ENCODE measurements at regions not wholly inside any gene's neighbourhood (a gene's known extent, or its start where the extent isn't known, plus 50 kb on each side); places are given as distances from the start of the nearest gene placed in this dataset.

- no peak for DNase-seq (ENCODE audit: low read depth)
- no peak overlapping the region for H3K4me3 ChIP-seq (ENCODE audit: low read depth, low read length)
- TF ChIP-seq MAX (IDR thresholded peaks at IDR 0.05; ENCODE audit: low read depth, low read length) (no peak), POLR2A (IDR thresholded peaks at IDR 0.05; ENCODE audit: extremely low read depth, insufficient read length) (no peak), MYC (IDR thresholded peaks at IDR 0.05; ENCODE audit: low read depth, low read length) (no peak)
- TF ChIP-seq, protein P1, sequence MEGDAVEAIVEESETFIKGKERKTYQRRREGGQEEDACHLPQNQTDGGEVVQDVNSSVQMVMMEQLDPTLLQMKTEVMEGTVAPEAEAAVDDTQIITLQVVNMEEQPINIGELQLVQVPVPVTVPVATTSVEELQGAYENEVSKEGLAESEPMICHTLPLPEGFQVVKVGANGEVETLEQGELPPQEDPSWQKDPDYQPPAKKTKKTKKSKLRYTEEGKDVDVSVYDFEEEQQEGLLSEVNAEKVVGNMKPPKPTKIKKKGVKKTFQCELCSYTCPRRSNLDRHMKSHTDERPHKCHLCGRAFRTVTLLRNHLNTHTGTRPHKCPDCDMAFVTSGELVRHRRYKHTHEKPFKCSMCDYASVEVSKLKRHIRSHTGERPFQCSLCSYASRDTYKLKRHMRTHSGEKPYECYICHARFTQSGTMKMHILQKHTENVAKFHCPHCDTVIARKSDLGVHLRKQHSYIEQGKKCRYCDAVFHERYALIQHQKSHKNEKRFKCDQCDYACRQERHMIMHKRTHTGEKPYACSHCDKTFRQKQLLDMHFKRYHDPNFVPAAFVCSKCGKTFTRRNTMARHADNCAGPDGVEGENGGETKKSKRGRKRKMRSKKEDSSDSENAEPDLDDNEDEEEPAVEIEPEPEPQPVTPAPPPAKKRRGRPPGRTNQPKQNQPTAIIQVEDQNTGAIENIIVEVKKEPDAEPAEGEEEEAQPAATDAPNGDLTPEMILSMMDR (IDR thresholded peaks at IDR 0.05; ENCODE audit: low read depth, low read length), result no peak
These were observed 196.9 kb downstream of the TBX15 start for GRCh38 chr1:118791094-118791691.

DNA sequence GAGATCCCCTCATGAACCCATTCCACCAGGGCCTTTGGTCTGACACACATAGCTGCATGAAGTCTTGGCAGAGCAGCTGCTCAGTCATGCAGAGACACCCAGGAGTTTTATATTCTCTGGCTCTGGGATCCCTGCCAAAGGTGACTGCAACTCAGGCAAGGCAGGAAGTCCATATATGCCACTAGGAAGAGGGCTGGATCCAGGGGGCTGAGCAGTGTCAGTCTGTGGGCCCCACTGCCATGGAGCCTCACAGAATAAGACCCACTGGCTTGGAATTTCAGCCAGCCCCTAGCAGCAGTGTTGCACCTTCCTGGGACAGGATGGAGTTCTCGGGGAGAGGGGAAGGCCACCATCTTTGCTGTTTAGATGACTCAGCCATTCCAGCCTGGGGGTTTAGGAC lies 199.7 kb downstream of the TBX15 start:
- TF ChIP-seq MYC (IDR thresholded peaks at IDR 0.05; ENCODE audit: low read depth, low read length), result no peak
- no peak for TF ChIP-seq POLR2A (IDR thresholded peaks at IDR 0.05; ENCODE audit: extremely low read depth, insufficient read length)
- TF ChIP-seq, protein P1 (IDR thresholded peaks at IDR 0.05; ENCODE audit: low read depth, low read length), result no peak
- no peak for TF ChIP-seq MAX (IDR thresholded peaks at IDR 0.05; ENCODE audit: low read depth, low read length)
- no peak for DNase-seq (ENCODE audit: low read depth)
- no peak overlapping the region for H3K4me3 ChIP-seq (ENCODE audit: low read depth, low read length)

GRCh38 chr1:118786454-118787155 lies 201.5 kb downstream of the TBX15 start:
- no peak overlapping the region for H3K4me3 ChIP-seq (ENCODE audit: low read depth, low read length)
- no peak for DNase-seq (ENCODE audit: low read depth)
- TF ChIP-seq, protein P1 (IDR thresholded peaks at IDR 0.05; ENCODE audit: low read depth, low read length), result no peak
- TF ChIP-seq MAX (IDR thresholded peaks at IDR 0.05; ENCODE audit: low read depth, low read length), result no peak
- no peak for TF ChIP-seq MYC (IDR thresholded peaks at IDR 0.05; ENCODE audit: low read depth, low read length)
- TF ChIP-seq POLR2A (IDR thresholded peaks at IDR 0.05; ENCODE audit: extremely low read depth, insufficient read length), result no peak

DNA sequence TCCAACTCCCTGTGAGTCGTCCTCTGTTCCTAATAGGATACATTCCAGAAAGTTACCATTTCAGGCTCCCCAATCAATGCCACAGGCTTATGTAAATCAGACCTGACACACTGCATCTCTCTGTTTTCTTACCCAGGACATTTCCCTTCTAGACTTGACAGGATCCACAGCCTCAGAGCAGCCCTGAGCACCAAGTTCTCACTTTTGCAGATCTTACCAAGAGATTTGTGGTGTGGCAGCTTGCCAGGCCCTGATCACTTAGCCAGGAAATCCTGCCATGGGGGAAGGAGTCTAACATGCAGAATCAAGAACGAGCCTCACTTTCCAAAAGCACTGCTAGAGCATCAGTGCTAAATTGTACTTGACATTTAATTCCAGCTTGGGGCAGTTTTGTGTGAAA lies 202.9 kb downstream of the TBX15 start:
- TF ChIP-seq POLR2A (IDR thresholded peaks at IDR 0.05; ENCODE audit: extremely low read depth, insufficient read length) (no peak), MYC (IDR thresholded peaks at IDR 0.05; ENCODE audit: low read depth, low read length) (no peak), MAX (IDR thresholded peaks at IDR 0.05; ENCODE audit: low read depth, low read length) (no peak)
- TF ChIP-seq, protein P1 (IDR thresholded peaks at IDR 0.05; ENCODE audit: low read depth, low read length), result no peak
- no peak overlapping the region for H3K4me3 ChIP-seq (ENCODE audit: low read depth, low read length)
- peak; percentile 3 for DNase-seq (ENCODE audit: low read depth)

- no peak for DNase-seq (ENCODE audit: low read depth)
- H3K4me3 ChIP-seq (ENCODE audit: low read depth, low read length), result no peak overlapping the region
- TF ChIP-seq POLR2A (IDR thresholded peaks at IDR 0.05; ENCODE audit: extremely low read depth, insufficient read length) (no peak), MAX (IDR thresholded peaks at IDR 0.05; ENCODE audit: low read depth, low read length) (no peak), MYC (IDR thresholded peaks at IDR 0.05; ENCODE audit: low read depth, low read length) (no peak)
- TF ChIP-seq, protein P1 (IDR thresholded peaks at IDR 0.05; ENCODE audit: low read depth, low read length), result no peak
These were observed 204.9 kb downstream of the TBX15 start for GRCh38 chr1:118783095-118783758.
